Osteocyte (in vitro differentiated cells): ENCODE measurements at regions not wholly inside any gene's neighbourhood (a gene's known extent, or its start where the extent isn't known, plus 50 kb on each side); places are given as distances from the start of the nearest gene placed in this dataset.

Experiments used
- DNase-seq: peaks from one replicate; pipeline ENCODE4 v3.0.0; 2021; ENCODE audit warnings: mixed read lengths; ENCODE audit not compliant: unreplicated experiment; ENCODE audit errors: extremely low spot score
- H3K27ac Mint-ChIP-seq: one replicate; pipeline ENCODE4 v1.8.0; 2021; ENCODE audit warnings: mild to moderate bottlenecking, mixed read lengths; ENCODE audit not compliant: unreplicated experiment
- H3K27me3 Mint-ChIP-seq: one replicate; pipeline ENCODE4 v1.8.0; 2021; ENCODE audit warnings: mixed read lengths; ENCODE audit not compliant: unreplicated experiment
- H3K36me3 Mint-ChIP-seq: one replicate; pipeline ENCODE4 v1.8.0; 2021; ENCODE audit warnings: mixed read lengths; ENCODE audit not compliant: unreplicated experiment
- H3K4me1 Mint-ChIP-seq: one replicate; pipeline ENCODE4 v1.8.0; 2021; ENCODE audit warnings: mixed read lengths; ENCODE audit not compliant: unreplicated experiment
- H3K4me3 Mint-ChIP-seq: one replicate; pipeline ENCODE4 v1.8.0; 2021; ENCODE audit warnings: mild to moderate bottlenecking, moderate library complexity, mixed read lengths; ENCODE audit not compliant: unreplicated experiment
- H3K9me3 Mint-ChIP-seq: one replicate; pipeline ENCODE4 v1.8.0; 2021; ENCODE audit warnings: mixed read lengths; ENCODE audit not compliant: unreplicated experiment
- TF ChIP-seq, protein P1 (sequence below): fragments of 200-600 bp; sonication (generic); IDR thresholded peaks from 2 replicates; pipeline ENCODE4 v1.5.0; 2021; ENCODE audit warnings: antibody characterized with exemption, mild to moderate bottlenecking, moderate library complexity

DNA sequence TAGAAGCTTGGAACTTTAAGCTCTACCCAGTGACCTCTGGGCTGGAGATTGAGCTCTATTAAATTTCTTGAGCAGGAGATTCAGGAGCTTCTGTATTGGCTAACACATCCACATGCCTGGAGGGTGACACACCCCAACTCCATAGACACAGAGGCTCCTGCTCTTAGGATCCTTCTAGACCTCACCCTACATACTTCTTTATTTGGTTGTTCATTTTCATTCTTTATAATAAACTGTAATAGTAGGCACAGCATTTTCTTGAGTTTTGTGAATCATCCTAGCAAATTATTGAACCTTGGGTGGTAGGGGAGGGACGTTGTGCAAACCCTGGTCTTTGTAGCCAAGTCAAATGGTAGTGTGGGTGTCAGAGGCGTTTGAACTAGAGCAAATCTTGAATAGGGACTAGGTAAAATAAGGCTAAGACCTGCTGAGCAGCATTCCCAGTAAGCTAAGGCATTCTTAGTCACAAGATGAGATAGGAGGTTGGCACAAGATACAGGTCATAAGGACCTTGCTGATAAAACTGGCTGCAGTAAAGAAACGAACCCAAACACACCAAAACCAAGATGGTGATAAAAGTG, 323.8 kb upstream of the GALNT5 start:
- Mint-ChIP-seq H3K27ac (no peak overlapping the region), H3K4me3 (no peak overlapping the region), H3K27me3 (peaks cover 21% of the 10 kb centered on the region), H3K36me3 (no peaks in the 10 kb centered on the region), H3K4me1 (no peaks in the 10 kb centered on the region), H3K9me3 (no peaks in the 10 kb centered on the region)
- DNase-seq, result no peak
- TF ChIP-seq, protein P1, sequence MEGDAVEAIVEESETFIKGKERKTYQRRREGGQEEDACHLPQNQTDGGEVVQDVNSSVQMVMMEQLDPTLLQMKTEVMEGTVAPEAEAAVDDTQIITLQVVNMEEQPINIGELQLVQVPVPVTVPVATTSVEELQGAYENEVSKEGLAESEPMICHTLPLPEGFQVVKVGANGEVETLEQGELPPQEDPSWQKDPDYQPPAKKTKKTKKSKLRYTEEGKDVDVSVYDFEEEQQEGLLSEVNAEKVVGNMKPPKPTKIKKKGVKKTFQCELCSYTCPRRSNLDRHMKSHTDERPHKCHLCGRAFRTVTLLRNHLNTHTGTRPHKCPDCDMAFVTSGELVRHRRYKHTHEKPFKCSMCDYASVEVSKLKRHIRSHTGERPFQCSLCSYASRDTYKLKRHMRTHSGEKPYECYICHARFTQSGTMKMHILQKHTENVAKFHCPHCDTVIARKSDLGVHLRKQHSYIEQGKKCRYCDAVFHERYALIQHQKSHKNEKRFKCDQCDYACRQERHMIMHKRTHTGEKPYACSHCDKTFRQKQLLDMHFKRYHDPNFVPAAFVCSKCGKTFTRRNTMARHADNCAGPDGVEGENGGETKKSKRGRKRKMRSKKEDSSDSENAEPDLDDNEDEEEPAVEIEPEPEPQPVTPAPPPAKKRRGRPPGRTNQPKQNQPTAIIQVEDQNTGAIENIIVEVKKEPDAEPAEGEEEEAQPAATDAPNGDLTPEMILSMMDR, result no peak

DNA sequence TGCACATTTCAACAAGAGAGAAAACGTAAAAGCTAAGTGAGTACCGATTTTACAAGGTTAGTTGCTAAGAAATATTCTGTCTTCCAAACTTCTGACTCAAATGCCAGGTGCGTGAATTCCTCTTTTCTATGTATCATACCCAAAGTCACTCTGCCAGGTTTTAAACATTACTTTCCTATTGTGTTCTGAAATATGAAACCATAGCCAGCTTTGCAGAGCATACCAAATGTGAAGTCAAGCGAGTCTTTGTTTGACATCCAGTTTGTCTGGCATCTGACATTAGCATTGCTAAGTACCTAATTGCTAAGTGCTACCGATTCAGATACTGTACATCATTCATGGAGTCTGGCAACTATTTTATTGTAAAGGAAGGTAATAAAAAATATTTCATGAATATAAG, 321.9 kb upstream of the GALNT5 start:
- Mint-ChIP-seq H3K4me1 (no peaks in the 10 kb centered on the region), H3K27ac (no peak overlapping the region), H3K36me3 (no peaks in the 10 kb centered on the region), H3K9me3 (no peaks in the 10 kb centered on the region), H3K4me3 (no peak overlapping the region), H3K27me3 (peaks cover 18% of the 10 kb centered on the region)
- no peak for DNase-seq
- TF ChIP-seq, protein P1, result no peak

DNA sequence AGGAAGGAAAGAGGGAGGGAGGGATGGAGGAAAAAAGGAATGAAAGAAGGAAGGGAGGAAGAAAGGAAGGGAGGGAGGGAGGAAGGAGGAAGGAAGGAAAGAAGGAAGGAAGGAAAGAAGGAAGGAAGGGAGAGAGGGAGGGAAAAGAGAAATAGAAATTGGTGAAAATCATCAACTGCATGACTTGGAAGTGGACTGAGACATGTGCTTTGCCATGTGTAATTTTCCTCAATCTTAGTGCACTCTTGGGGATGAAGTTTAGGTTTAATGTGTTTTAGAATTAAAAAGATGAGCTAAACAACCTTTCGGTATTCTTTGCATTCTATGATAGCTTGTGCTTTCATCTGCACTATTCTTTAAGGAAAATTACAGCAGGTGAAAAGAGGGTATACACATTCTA, 320.1 kb upstream of the GALNT5 start:
- DNase-seq, result no peak
- Mint-ChIP-seq H3K27me3 (peaks cover 17% of the 10 kb centered on the region), H3K4me1 (no peaks in the 10 kb centered on the region), H3K9me3 (no peaks in the 10 kb centered on the region), H3K27ac (no peak overlapping the region), H3K4me3 (no peak overlapping the region), H3K36me3 (no peaks in the 10 kb centered on the region)
- TF ChIP-seq, protein P1, result no peak

DNA sequence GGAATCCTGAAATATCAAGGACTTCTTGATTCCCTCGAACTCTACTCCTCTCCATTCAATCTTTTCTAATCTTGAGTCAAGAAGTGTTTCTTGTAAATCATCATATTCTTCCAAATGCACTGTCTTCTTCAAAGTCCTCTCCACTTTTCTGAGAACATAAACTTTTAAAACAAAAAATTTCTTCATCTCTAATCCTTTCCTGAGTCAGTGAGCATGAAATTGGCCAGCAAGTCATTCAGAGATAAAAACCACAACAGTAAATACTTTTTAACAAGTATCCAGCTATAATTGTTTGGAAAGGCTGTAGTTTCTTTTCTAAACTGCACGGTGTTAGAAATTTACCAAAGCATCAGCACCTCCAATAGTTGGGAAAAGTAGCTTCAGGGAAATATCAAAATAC, 312.6 kb upstream of the GALNT5 start:
- TF ChIP-seq, protein P1, result no peak
- Mint-ChIP-seq H3K27ac (no peak overlapping the region), H3K36me3 (no peaks in the 10 kb centered on the region), H3K9me3 (no peaks in the 10 kb centered on the region), H3K4me3 (no peak overlapping the region), H3K27me3 (peaks cover 23% of the 10 kb centered on the region), H3K4me1 (no peaks in the 10 kb centered on the region)
- no peak for DNase-seq

DNA sequence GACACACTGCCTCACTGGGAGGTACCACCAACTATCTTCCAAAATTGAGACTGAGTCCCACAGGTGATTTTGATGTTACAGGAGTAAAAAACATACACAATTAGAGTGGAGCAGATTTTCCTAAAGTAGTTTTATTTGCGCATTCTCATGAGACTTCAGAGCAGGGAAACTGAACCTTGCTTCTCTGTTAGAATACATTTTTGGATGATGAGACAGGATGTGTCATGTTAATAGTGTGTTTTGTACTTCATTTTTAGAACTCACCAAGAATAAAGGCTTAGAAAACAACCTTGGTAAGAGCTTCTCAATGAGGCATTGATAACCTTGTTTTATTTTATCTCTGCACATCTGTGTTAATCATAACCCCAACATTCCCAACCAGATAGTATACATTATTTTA, 310.2 kb upstream of the GALNT5 start:
- H3K9me3 Mint-ChIP-seq, result peaks cover 5% of the 10 kb centered on the region
- no peak overlapping the region for H3K27ac Mint-ChIP-seq
- peaks cover 25% of the 10 kb centered on the region for H3K27me3 Mint-ChIP-seq
- H3K4me1 Mint-ChIP-seq, result no peaks in the 10 kb centered on the region
- H3K4me3 Mint-ChIP-seq, result no peak overlapping the region
- TF ChIP-seq, protein P1, result no peak
- H3K36me3 Mint-ChIP-seq, result no peaks in the 10 kb centered on the region
- DNase-seq, result no peak
